ENCODE measurements at regions not wholly inside any gene's neighbourhood (a gene's known extent, or its start where the extent isn't known, plus 50 kb on each side); places are given as distances from the start of the nearest gene placed in this dataset.

GRCh38 chr6:90681863-90682262 lies 95.0 kb upstream of the MAP3K7 start:
- whole genome bisulfite sequencing (ENCODE audit: insufficient coverage, insufficient replicate concordance, low lambda C conversion rate, missing lambda C conversion rate) = 41% methylated on average over 2 of the region's 2 CpGs
- no peak for DNase-seq (ENCODE audit: low read depth, low spot score)
- Histone ChIP-seq H3K36me3 (ENCODE audit: control insufficient read depth in 2 of 2, insufficient read depth in 2 of 2, low read length in 1 of 2) (no peaks in the 10 kb centered on the region), H3K79me2 (ENCODE audit: control insufficient read depth, insufficient read depth, low read length) (no peaks in the 10 kb centered on the region), H3K4me3 (no peak overlapping the region), H3K27ac (ENCODE audit: control insufficient read depth, insufficient read depth) (no peak overlapping the region), H3K4me1 (ENCODE audit: control insufficient read depth, insufficient read depth, low read length) (no peaks in the 10 kb centered on the region), H3K27me3 (replicated peaks in 1 of 2; ENCODE audit: control insufficient read depth in 2 of 2, insufficient read depth in 2 of 2, low read length in 1 of 2) (no peaks in the 10 kb centered on the region), H4K20me1 (ENCODE audit: control insufficient read depth, insufficient read depth) (no peaks in the 10 kb centered on the region), H2AFZ (ENCODE audit: control insufficient read depth, low read depth, low read length) (no peak overlapping the region), H3K9ac (ENCODE audit: control insufficient read depth, insufficient read depth, low read length) (no peak overlapping the region), H3K4me2 (ENCODE audit: control insufficient read depth, insufficient read depth) (no peak overlapping the region), H3K9me3 (replicated peaks; ENCODE audit: control insufficient read depth, insufficient read depth, low read length) (no peaks in the 10 kb centered on the region)
- in situ Hi-C loops (cut with MboI) = no loop called here
- intact Hi-C loops (cut with micrococcal nuclease; ENCODE audit: unreplicated experiment) = no loop called here
- ChIA-PET SMC1A (ENCODE audit: uncharacterized antibody, unreplicated experiment) (no interaction called here), CTCF (no interaction called here), POLR2A (no interaction called here), RAD21 (ENCODE audit: unreplicated experiment) (no interaction called here)
- TF ChIP-seq NFXL1 (IDR thresholded peaks at IDR 0.05; ENCODE audit: borderline replicate concordance) (no peak), CUX1 (IDR thresholded peaks at IDR 0.05; ENCODE audit: insufficient replicate concordance, low read depth, low read length) (no peak), RAD51 (IDR thresholded peaks at IDR 0.05) (no peak), CBX3 (IDR thresholded peaks at IDR 0.05; ENCODE audit: borderline replicate concordance, low read depth) (no peak)
- BruUV-seq (replicated peaks) = no TSS peak
- ATAC-seq = no peak
- FAIRE-seq = no peak

Data from GM12878 (cell line).